ENCODE measurements at regions not wholly inside any gene's neighbourhood (a gene's known extent, or its start where the extent isn't known, plus 50 kb on each side); places are given as distances from the start of the nearest gene placed in this dataset.

DNA sequence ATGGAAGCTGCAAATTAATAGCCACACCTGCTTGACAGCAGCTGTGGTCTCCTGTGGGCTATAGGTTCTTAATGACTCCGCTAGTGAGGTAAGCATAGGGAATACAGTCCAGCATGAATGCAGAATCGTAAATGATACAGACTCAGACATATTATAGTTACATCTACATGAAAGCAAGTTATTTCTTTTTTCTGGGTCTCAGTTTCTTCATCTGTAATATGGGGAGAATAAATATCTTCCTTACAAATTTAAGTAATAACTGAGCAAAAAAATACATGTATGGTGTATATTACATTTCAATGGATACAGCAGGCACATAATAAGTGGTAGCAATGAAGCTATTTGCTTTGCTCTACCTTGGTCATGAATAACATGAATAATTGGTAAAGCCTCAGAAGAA is 245.9 kb upstream of the RHOBTB1 start:
- Mint-ChIP-seq H3K4me3 (no peak overlapping the region), H3K4me1 (ENCODE audit: low read depth) (no peaks in the 10 kb centered on the region), H3K27ac (no peak overlapping the region), H3K27me3 (ENCODE audit: low read depth) (no peaks in the 10 kb centered on the region), H3K9me3 (peaks cover 3 to 8% of the 10 kb centered on the region in 2 donors), H3K36me3 (ENCODE audit: insufficient read depth in 2 of 2) (no peaks in the 10 kb centered on the region)
- DNase-seq = no peak
- ATAC-seq (replicated peaks in 1 of 2) = no peak

DNA sequence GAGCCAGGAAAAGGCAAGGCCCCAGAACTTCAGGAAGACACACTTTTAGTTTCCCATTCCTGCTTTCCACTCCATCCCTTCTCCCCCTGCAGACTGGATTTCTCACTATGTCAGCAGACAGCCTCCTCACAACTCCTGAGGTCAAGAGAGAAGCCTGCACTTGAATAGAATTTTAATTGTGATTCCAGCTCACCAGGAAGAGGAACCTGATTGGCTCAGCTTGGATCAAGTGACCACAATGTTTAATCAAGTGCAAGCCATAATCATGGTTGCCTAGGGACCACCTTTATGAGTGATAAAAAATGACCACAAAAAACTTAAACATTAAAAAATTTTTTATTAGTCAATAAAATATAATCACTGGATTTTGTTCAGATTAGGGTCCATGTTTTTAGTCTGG is 244.7 kb upstream of the RHOBTB1 start:
- no peak for DNase-seq
- Mint-ChIP-seq H3K4me3 (no peak overlapping the region), H3K4me1 (ENCODE audit: low read depth) (no peaks in the 10 kb centered on the region), H3K36me3 (ENCODE audit: insufficient read depth in 2 of 2) (no peaks in the 10 kb centered on the region), H3K27ac (no peak overlapping the region), H3K27me3 (ENCODE audit: low read depth) (no peaks in the 10 kb centered on the region), H3K9me3 (peaks cover 3 to 8% of the 10 kb centered on the region in 2 donors)
- no peak for ATAC-seq (replicated peaks in 1 of 2)

DNA sequence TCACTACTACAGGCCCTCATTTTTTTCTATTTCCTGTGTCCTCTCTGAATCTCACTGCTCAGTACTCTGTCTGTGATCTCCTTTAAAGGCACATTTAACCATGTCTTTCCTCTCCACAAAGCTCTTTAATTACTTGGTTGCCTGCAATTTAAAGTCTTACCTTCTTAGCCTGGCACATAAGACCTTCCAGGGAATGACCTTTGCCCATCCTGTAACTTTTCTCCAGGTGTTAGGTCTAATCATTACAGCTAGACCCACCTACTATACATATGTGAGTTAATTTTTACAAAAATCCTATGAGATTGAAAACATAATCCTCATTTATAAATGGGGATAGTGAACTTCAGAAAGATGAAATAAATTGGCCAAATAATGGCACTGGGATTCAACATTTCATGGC is 244.1 kb upstream of the RHOBTB1 start:
- H3K27ac Mint-ChIP-seq = no peak overlapping the region
- no peak for DNase-seq
- H3K4me1 Mint-ChIP-seq (ENCODE audit: low read depth) = no peaks in the 10 kb centered on the region
- no peaks in the 10 kb centered on the region for H3K36me3 Mint-ChIP-seq (ENCODE audit: insufficient read depth in 2 of 2)
- H3K27me3 Mint-ChIP-seq (ENCODE audit: low read depth) = no peaks in the 10 kb centered on the region
- no peak for ATAC-seq (replicated peaks in 1 of 2)
- H3K4me3 Mint-ChIP-seq = no peak overlapping the region
- peaks cover 0 to 5% of the 10 kb centered on the region in 2 donors for H3K9me3 Mint-ChIP-seq

DNA sequence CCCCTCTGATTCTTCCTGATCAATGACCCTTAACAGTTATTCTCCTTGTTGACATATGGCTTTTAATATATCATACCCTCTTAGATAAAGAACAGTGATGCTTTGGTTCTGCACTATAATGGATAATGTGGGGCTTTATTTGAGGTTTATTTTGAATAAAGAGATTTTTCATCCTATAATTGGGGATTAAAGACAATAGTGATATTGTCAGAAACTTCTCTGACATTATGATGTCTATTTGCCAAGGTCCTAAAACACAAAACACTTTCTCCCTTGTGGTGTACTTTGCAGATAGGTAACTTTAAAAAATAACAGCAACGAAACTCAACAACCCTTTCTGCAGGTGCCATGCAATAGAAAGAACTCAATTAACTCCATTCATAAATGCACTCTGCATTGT is 243.6 kb upstream of the RHOBTB1 start:
- Mint-ChIP-seq H3K4me1 (ENCODE audit: low read depth) (no peaks in the 10 kb centered on the region), H3K9me3 (peaks cover 0 to 2% of the 10 kb centered on the region in 2 donors), H3K36me3 (ENCODE audit: insufficient read depth in 2 of 2) (no peaks in the 10 kb centered on the region), H3K4me3 (no peak overlapping the region), H3K27me3 (ENCODE audit: low read depth) (no peaks in the 10 kb centered on the region), H3K27ac (no peak overlapping the region)
- ATAC-seq (replicated peaks in 1 of 2) (no peak), DNase-seq (no peak)

DNA sequence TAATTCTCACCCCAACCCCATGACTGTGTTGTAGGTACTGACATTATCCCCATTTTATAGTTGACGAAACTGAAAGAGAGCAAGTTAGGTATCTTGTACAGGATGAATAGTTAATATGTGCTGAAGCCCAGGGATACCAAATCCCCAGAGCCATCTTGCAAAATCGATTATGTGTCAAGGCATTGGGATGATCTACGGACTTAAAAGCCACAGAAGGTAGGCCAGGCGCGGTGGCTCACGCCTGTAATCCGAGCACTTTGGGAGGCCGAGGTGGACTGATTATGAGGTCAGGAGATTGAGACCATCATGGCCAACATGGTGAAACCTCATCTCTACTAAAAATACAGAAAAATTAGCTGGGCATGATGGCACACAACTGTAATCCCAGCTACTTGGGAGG is 242.4 kb upstream of the RHOBTB1 start:
- H3K9me3 Mint-ChIP-seq = no peaks in the 10 kb centered on the region
- no peak overlapping the region for H3K27ac Mint-ChIP-seq
- no peaks in the 10 kb centered on the region for H3K36me3 Mint-ChIP-seq (ENCODE audit: insufficient read depth in 2 of 2)
- no peaks in the 10 kb centered on the region for H3K27me3 Mint-ChIP-seq (ENCODE audit: low read depth)
- ATAC-seq (replicated peaks in 1 of 2) (no peak), DNase-seq (no peak)
- no peak overlapping the region for H3K4me3 Mint-ChIP-seq
- H3K4me1 Mint-ChIP-seq (ENCODE audit: low read depth) = no peaks in the 10 kb centered on the region

DNA sequence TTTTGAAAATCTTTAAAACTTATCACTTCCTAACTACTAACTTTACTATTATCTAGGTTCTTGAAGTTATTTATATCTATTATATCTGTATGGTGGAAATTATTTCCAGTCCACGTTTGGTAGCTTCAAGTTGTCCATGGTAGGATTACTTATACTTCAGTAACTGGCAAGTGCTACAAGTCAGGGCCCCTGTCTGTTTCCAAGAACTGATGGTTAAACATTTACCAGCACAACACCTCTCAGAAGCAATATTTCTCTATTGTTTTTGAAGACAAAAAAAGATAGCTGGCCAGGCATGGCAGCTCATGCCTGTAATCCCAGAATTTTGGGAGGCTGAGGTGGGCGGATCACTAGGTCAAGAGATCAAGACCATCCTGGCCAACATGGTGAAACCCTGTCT is 240.4 kb upstream of the RHOBTB1 start:
- Mint-ChIP-seq H3K4me1 (ENCODE audit: low read depth) (no peaks in the 10 kb centered on the region), H3K27ac (no peak overlapping the region), H3K36me3 (ENCODE audit: insufficient read depth in 2 of 2) (no peaks in the 10 kb centered on the region), H3K9me3 (no peaks in the 10 kb centered on the region), H3K4me3 (no peak overlapping the region), H3K27me3 (ENCODE audit: low read depth) (no peaks in the 10 kb centered on the region)
- DNase-seq (no peak), ATAC-seq (replicated peaks in 1 of 2) (no peak)

DNA sequence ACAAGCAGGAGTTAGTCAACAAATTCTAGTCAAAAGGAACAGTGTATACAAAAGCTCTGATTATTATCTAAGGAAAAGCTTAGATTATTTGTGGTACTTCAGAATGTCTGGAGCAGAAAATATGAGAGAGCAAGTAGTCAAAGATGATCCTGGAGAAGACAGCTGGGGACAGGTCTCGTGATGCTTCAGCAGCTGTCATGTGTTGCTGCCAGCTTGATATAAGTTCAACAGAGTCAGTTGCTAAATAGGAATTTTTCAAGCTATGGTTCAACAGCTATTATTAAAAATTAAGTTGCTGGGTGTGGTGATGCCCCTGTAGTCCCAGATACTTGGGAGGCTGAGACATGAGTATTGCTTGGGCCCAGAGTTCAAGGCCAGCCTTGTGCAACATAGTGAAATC is 240.0 kb upstream of the RHOBTB1 start:
- no peak for DNase-seq
- ATAC-seq (replicated peaks in 1 of 2) = no peak
- Mint-ChIP-seq H3K4me1 (ENCODE audit: low read depth) (no peaks in the 10 kb centered on the region), H3K27ac (no peak overlapping the region), H3K27me3 (ENCODE audit: low read depth) (no peaks in the 10 kb centered on the region), H3K4me3 (no peak overlapping the region), H3K36me3 (ENCODE audit: insufficient read depth in 2 of 2) (no peaks in the 10 kb centered on the region), H3K9me3 (no peaks in the 10 kb centered on the region)

DNA sequence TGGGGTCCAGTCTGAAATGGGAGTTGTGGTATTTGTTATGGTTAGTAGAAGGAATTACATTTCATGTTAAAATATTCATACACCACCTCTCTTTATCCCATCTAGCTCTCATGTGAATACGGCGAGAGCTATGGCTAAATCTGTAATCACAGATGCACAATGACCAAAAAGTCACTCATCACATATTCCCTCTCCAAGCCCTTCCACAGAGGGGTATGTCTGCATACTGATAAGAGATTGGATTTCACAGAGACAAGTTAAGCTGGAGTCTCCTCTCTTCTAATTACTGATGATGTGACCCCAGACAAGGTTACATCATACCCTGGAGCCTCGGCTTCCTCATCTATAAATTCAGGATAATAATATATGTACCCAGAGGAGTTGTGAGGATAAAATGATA is 237.8 kb upstream of the RHOBTB1 start:
- Mint-ChIP-seq H3K4me3 (no peak overlapping the region), H3K27ac (no peak overlapping the region), H3K27me3 (ENCODE audit: low read depth) (no peaks in the 10 kb centered on the region), H3K4me1 (ENCODE audit: low read depth) (no peaks in the 10 kb centered on the region), H3K36me3 (ENCODE audit: insufficient read depth in 2 of 2) (no peaks in the 10 kb centered on the region), H3K9me3 (no peaks in the 10 kb centered on the region)
- DNase-seq = no peak
- no peak for ATAC-seq (replicated peaks in 1 of 2)

DNA sequence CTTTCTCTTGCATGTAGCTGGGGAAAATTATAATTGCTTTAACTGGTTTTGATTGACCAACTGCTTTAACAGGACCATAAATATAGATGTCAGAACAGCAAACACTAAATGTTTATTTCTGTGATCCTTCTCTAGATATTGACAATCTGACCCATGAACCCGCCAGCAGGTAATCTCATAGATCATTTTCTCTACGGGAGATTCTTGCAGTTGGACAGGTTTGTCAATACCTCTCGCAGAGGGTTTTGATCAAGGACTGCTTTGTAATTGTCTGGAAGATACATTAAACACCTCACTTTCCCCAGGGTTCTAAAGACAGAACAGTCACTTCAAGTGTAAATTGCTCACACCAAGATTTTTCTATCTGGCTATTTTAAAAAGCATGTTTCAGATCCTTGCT is 235.8 kb upstream of the RHOBTB1 start:
- H3K36me3 Mint-ChIP-seq (ENCODE audit: insufficient read depth in 2 of 2) = no peaks in the 10 kb centered on the region
- no peak overlapping the region for H3K27ac Mint-ChIP-seq
- H3K9me3 Mint-ChIP-seq = no peaks in the 10 kb centered on the region
- H3K27me3 Mint-ChIP-seq (ENCODE audit: low read depth) = no peaks in the 10 kb centered on the region
- DNase-seq (no peak), ATAC-seq (replicated peaks in 1 of 2) (no peak)
- H3K4me1 Mint-ChIP-seq (ENCODE audit: low read depth) = no peaks in the 10 kb centered on the region
- no peak overlapping the region for H3K4me3 Mint-ChIP-seq

DNA sequence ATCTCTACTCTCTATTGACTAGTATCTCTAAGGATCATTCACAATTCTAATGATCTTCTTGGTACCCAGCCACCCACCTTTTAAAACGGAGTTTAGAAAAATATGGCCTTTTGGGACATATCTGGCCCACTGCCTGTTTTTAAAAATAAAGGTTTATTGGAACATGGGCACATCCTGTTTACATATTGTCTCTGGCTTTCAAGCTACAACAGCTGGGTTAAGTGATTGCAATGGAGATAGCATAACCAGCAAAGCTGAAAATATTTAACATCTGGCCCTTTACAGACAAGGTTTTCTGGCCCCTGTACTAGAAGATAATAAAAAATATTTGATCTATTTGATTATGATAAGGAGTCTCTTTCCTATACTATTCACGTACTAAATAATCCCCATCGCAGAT is 232.4 kb upstream of the RHOBTB1 start:
- no peak for DNase-seq
- Mint-ChIP-seq H3K36me3 (ENCODE audit: insufficient read depth in 2 of 2) (no peaks in the 10 kb centered on the region), H3K4me3 (no peak overlapping the region), H3K27me3 (ENCODE audit: low read depth) (no peaks in the 10 kb centered on the region), H3K27ac (no peak overlapping the region), H3K9me3 (no peaks in the 10 kb centered on the region), H3K4me1 (ENCODE audit: low read depth) (no peaks in the 10 kb centered on the region)
- no peak for ATAC-seq (replicated peaks in 1 of 2)

DNA sequence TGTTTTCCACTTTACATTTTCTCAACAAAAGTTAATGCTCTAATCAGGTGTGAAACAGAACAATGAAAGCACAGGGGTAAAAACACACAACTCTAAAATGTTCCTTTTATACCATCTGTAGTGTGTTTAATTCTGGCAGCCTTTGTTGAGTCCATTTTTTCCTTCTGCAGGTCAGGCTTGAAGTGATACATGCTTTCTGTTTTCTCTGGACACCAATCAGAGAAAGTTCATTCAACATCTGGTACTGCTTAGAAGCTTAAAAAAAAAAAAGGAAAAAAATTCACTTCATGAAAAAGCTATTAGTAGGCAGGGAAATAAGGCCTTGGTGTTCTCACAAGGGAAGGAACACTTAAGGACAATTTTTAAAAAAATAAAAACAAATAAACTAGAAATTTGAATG is 231.3 kb upstream of the RHOBTB1 start:
- no peaks in the 10 kb centered on the region for H3K36me3 Mint-ChIP-seq (ENCODE audit: insufficient read depth in 2 of 2)
- H3K27me3 Mint-ChIP-seq (ENCODE audit: low read depth) = no peaks in the 10 kb centered on the region
- no peak overlapping the region for H3K4me3 Mint-ChIP-seq
- no peak overlapping the region for H3K27ac Mint-ChIP-seq
- ATAC-seq (replicated peaks in 1 of 2) (no peak), DNase-seq (no peak)
- no peaks in the 10 kb centered on the region for H3K9me3 Mint-ChIP-seq
- H3K4me1 Mint-ChIP-seq (ENCODE audit: low read depth) = no peaks in the 10 kb centered on the region

DNA sequence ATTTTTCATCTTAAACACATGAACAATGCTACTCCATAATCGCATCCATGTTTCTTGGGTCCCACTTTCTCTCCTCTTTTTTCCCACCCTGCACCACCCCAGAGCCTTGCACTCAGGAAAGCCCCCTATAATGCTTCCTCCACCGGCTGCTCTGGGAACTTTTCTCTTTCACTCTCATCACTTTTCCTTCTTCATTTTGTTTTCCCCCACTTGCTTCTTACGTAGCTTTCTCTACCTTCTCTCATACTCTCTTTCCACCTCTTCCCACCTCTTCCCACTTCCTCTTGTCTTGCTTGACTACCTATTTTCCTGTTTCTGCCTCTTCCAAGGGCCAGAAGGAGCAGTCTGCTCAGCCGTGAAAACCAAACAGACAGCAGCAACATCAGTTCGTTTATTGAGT is 229.5 kb upstream of the RHOBTB1 start:
- Mint-ChIP-seq H3K27me3 (ENCODE audit: low read depth) (no peaks in the 10 kb centered on the region), H3K4me3 (no peak overlapping the region), H3K27ac (no peak overlapping the region), H3K9me3 (no peaks in the 10 kb centered on the region), H3K4me1 (ENCODE audit: low read depth) (no peaks in the 10 kb centered on the region), H3K36me3 (ENCODE audit: insufficient read depth in 2 of 2) (no peaks in the 10 kb centered on the region)
- DNase-seq (no peak), ATAC-seq (replicated peaks in 1 of 2) (no peak)

DNA sequence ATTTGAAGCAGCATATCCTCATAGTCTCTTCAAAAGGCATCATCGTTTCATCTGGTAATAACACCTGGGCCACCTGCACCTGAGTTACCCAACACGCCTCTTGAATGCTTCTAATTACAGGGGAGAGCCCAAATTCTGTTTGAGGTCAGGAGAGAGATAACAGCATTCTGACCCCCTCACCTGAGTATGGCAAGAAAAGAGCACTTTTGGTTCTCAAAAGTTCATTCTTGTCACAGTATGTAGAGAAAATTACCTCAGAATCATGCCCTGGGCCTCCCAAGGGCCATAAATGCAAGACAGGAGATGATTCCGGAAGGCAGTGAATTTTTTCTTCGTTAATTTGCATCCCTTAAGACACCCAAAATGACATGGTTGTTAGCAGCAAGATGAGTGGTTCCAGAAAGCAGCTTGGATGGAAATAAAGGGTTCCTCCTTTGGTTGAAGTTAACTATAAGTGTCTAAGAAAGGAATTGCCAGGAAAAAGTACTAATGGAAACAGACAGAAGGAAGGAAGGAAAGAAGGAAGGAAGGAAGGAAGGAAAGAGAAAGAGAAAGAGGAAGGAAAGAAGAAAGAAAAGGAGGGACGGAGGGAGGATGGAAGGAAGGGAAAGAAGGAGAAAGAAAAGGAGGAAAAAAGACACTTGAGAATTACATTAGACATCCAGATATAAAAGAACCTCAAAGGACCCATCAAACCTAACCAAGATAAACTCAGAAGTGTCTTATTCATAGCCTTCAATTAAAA is 228.4 kb upstream of the RHOBTB1 start:
- no peak overlapping the region for H3K27ac Mint-ChIP-seq
- H3K4me3 Mint-ChIP-seq = no peak overlapping the region
- H3K27me3 Mint-ChIP-seq (ENCODE audit: low read depth) = no peaks in the 10 kb centered on the region
- H3K4me1 Mint-ChIP-seq (ENCODE audit: low read depth) = no peaks in the 10 kb centered on the region
- no peak for DNase-seq
- ATAC-seq (replicated peaks in 1 of 2) = no peak
- H3K9me3 Mint-ChIP-seq = peaks cover 0 to 2% of the 10 kb centered on the region in 2 donors
- H3K36me3 Mint-ChIP-seq (ENCODE audit: insufficient read depth in 2 of 2) = no peaks in the 10 kb centered on the region

DNA sequence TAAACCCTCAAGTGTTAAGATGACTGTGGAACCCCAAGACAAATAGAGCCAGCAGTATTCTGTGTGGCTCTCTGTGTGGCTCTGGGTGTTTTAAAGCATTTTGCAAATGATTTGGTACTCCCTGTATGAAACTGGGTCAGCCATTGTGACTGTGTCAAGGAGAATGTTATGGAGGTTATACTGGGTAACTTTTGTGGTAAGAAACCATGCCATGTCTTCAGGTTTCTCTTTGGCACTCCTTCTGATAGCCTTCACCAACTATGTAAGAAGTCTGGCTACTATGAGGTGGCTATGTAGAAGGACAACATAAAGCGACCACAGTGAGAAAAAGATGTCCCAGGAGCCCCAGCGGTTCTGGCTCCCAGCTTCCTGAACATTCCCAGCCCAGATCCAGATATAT is 226.6 kb upstream of the RHOBTB1 start:
- ATAC-seq (replicated peaks in 1 of 2) (no peak), DNase-seq (no peak)
- no peak overlapping the region for H3K4me3 Mint-ChIP-seq
- H3K27ac Mint-ChIP-seq = no peak overlapping the region
- no peaks in the 10 kb centered on the region for H3K4me1 Mint-ChIP-seq (ENCODE audit: low read depth)
- peaks cover 0 to 2% of the 10 kb centered on the region in 2 donors for H3K9me3 Mint-ChIP-seq
- no peaks in the 10 kb centered on the region for H3K27me3 Mint-ChIP-seq (ENCODE audit: low read depth)
- no peaks in the 10 kb centered on the region for H3K36me3 Mint-ChIP-seq (ENCODE audit: insufficient read depth in 2 of 2)
